K562 (cell line): ENCODE measurements at regions not wholly inside any gene's neighbourhood (a gene's known extent, or its start where the extent isn't known, plus 50 kb on each side); places are given as distances from the start of the nearest gene placed in this dataset.
A peak's percentile ranks its signal among the peaks of the same experiment; 100 is the strongest.
"Not testable (repeated sequence)": the region's sequence is repeated elsewhere in the genome, so short reads cannot be mapped to it uniquely, and the experiment has no call there.

Experiments used
- ARID3A ChIP-seq: IDR thresholded peaks from 2 replicates; pipeline ENCODE4 v1.6.1; 2012; ENCODE audit warnings: low read depth, low read length, improper control_type of control experiment, borderline replicate concordance
- BCOR ChIP-seq: fragments of 450-650 bp; IDR thresholded peaks from 2 replicates; pipeline ENCODE4 v1.6.1; 2016
- BRD9 ChIP-seq: fragments of 450-650 bp; IDR thresholded peaks from 2 replicates; pipeline ENCODE4 v1.6.1; 2018; ENCODE audit warnings: low read depth; ENCODE audit not compliant: partially characterized antibody
- CBFA2T2 ChIP-seq: fragments of 450-650 bp; conservative IDR thresholded peaks from 2 replicates; pipeline ENCODE4 v1.6.1; 2017; ENCODE audit warnings: mild to moderate bottlenecking
- CBFA2T3 ChIP-seq: fragments of 450-650 bp; IDR thresholded peaks from 2 replicates; pipeline ENCODE4 v1.6.1; 2017
- DPF2 ChIP-seq: fragments of 450-650 bp; IDR thresholded peaks from 2 replicates; pipeline ENCODE4 v1.6.1; 2016
- FOXM1 ChIP-seq, 2 experiments: fragments of 450-650 bp in 1 of 2; sonication (generic) in 1 of 2; formaldehyde crosslinking in 1 of 2; IDR thresholded peaks; 2 replicates each; pipeline versions ENCODE4 v1.6.1 to v1.9.0; 2017 to 2022; ENCODE audit warnings: low read depth in 2 of 2, mild to moderate bottlenecking in 2 of 2, missing genetic modification reagents in 1 of 2, moderate library complexity in 1 of 2
- MECOM ChIP-seq: fragments of 250-450 bp; sonication (Bioruptor Pico); IDR thresholded peaks from 2 replicates; pipeline ENCODE4 v1.8.0; 2022; ENCODE audit warnings: inconsistent platforms
- MTA1 ChIP-seq: fragments of 450-650 bp; IDR thresholded peaks from 2 replicates; pipeline ENCODE4 v1.6.1; 2017; ENCODE audit warnings: borderline replicate concordance
- MTA2 ChIP-seq: fragments of 450-650 bp; IDR thresholded peaks from 2 replicates; pipeline ENCODE4 v1.6.1; 2016; ENCODE audit warnings: low read depth
- MYNN ChIP-seq, 2 experiments: sonication (generic); formaldehyde crosslinking in 1 of 2; IDR thresholded peaks; 2 replicates each; pipeline versions ENCODE4 v1.5.0 to v1.6.1; 2016 to 2020; ENCODE audit warnings: antibody characterized with exemption in 1 of 2, missing genetic modification reagents in 1 of 2
- NFIC ChIP-seq: fragments of 450-650 bp; IDR thresholded peaks from 2 replicates; pipeline ENCODE4 v1.6.1; 2017; ENCODE audit warnings: mild to moderate bottlenecking, inconsistent platforms
- SMARCA4 ChIP-seq: fragments of 450-650 bp; IDR thresholded peaks from 2 replicates; pipeline ENCODE4 v1.6.1; 2016
- SMARCE1 ChIP-seq: fragments of 450-650 bp; IDR thresholded peaks from 2 replicates; pipeline ENCODE4 v1.7.1; 2016; ENCODE audit warnings: mild to moderate bottlenecking
- SOX6 ChIP-seq: fragments of 450-650 bp; IDR thresholded peaks from 2 replicates; pipeline ENCODE4 v1.6.1; 2014; ENCODE audit warnings: mild to moderate bottlenecking
- ZEB2 ChIP-seq: fragments of 450-650 bp; IDR thresholded peaks from 2 replicates; pipeline ENCODE4 v1.6.1; 2016
- ZNF316 ChIP-seq: fragments of 450-650 bp; IDR thresholded peaks from 2 replicates; pipeline ENCODE4 v1.6.1; 2016
- ZNF384 ChIP-seq: IDR thresholded peaks from 2 replicates; pipeline ENCODE4 v1.6.1; 2012; ENCODE audit warnings: low read depth, low read length, improper control_type of control experiment

DNA sequence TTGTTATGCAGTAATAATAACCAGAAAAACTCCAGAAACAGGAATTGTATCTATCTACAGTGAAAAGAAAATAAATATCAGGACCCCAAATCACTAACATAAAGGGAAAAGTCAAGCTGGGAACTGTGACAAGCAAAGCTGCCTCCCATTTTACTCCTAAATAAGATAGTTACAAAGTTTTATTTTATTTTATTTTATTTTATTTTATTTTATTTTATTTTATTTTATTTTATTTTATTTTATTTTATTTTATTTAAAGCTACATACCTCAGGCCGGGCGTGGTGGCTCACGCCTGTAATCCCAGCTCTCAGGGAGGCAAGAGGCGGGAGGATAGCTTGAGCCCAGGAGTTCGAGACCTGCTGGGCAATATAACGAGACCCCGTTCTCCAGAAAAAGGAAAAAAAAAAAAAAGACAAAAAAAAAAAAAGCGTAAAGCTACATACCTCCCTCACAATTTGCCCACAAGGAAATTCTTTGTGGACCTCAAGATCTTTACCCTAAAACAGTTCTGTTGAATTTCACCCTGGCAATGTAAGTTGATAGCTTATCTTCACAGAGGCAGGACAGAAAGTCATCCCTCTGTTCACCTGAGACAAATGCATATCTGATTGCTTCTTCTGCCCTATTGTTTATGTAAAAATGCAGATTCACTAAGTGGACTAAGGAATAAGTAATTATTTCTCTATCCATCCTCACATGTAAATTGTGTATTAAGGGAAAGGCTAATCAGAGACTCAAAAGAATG, 115.3 kb downstream of the OR2B2 start (continued):
- TF ChIP-seq NFIC (peak; percentile 63; the same call in 1 of the 2 replicates), CBFA2T2 (peak; percentile 86), MTA2 (peak; percentile 65), ZEB2 (peak; percentile 92), SMARCE1 (peak; percentile 70), MYNN (IDR thresholded peaks at IDR 0.05) (0 out of 2 replicates have a peak, but pooled peaks have one; percentile 23), FOXM1 (IDR thresholded peaks at IDR 0.05; ENCODE audit: low read depth) (peak; percentile 52; the same call in 1 of the 2 replicates), CBFA2T3 (peak; percentile 92), SMARCA4 (peak; percentile 81), ARID3A (0 out of 2 replicates have a peak, but pooled peaks have one; percentile 43), BCOR (peak; percentile 62), BRD9 (peak; percentile 51), DPF2 (peak; percentile 87), SOX6 (peak; percentile 96), ZNF316 (0 out of 2 replicates have a peak, but pooled peaks have one; percentile 6), MECOM (peak; percentile 86), MTA1 (peak; percentile 34; the same call in 1 of the 2 replicates), ZNF384 (peak; percentile 40; the same call in 1 of the 2 replicates)
- TF ChIP-seq MYNN (CRISPR knock-in tag; IDR thresholded peaks at IDR 0.05); FOXM1 (CRISPR knock-in tag; IDR thresholded peaks at IDR 0.05; ENCODE audit: low read depth): not testable (repeated sequence)
- TF ChIP-seq, all 486 proteins: peak for 37; not testable (repeated sequence) for 449
